Adrenal gland (tissue), 9 donors: ENCODE measurements at regions not wholly inside any gene's neighbourhood (a gene's known extent, or its start where the extent isn't known, plus 50 kb on each side); places are given as distances from the start of the nearest gene placed in this dataset.
"Not testable (repeated sequence)": the region's sequence is repeated elsewhere in the genome, so short reads cannot be mapped to it uniquely, and the experiment has no call there.

Experiments used
- DNase-seq, 7 donors: peaks; one replicate each; pipeline ENCODE4 v3.0.0-alpha.2; 2019 to 2020
- H3K27ac ChIP-seq, 5 donors: fragments of 200-600 bp; sonication (generic) in 4 of 5; 1 replicate in 3 of 5; 2 replicates in 2 of 5; pipeline versions ENCODE4 v1.5.1 to v1.8.0; 2016 to 2020; ENCODE audit warnings: mild to moderate bottlenecking in 1 of 5
- H3K27me3 ChIP-seq: fragments of 200-600 bp; 2 replicates; pipeline ENCODE4 v1.8.0; 2021
- H3K36me3 ChIP-seq, 2 donors: fragments of 200-600 bp; replicated peaks in 1 of 2; 1 replicate in 1 of 2; 2 replicates in 1 of 2; pipeline versions ENCODE4 v1.5.1 to v1.8.0; 2018 to 2022
- H3K4me1 ChIP-seq, 2 donors: fragments of 200-600 bp; replicated peaks in 1 of 2; 1 replicate in 1 of 2; 2 replicates in 1 of 2; pipeline versions ENCODE4 v1.5.1 to v1.8.0; 2018 to 2021
- H3K4me3 ChIP-seq, 4 donors: fragments of 200-600 bp; sonication (generic) in 3 of 4; one replicate each; pipeline ENCODE4 v1.5.1; 2016 to 2018
- H3K9me3 ChIP-seq, 3 donors: fragments of 200-600 bp; sonication (generic) in 1 of 3; replicated peaks in 1 of 3; 1 replicate in 2 of 3; 2 replicates in 1 of 3; pipeline versions ENCODE4 v1.5.1 to v1.8.0; 2016 to 2021
- CTCF ChIP-seq, 6 experiments: fragments of 450-650 bp in 4 of 6; fragments of 200-600 bp in 2 of 6; sonication (generic) in 1 of 6; IDR thresholded peaks; 1 replicate in 5 of 6; 2 replicates in 1 of 6; pipeline versions ENCODE4 v1.5.1 to v1.8.0; 2016 to 2021; ENCODE audit warnings: antibody characterized with exemption in 6 of 6, mild to moderate bottlenecking in 2 of 6, moderate library complexity in 1 of 6
- POLR2A ChIP-seq, 2 donors: fragments of 450-650 bp; IDR thresholded peaks; one replicate each; pipeline ENCODE4 v1.6.1; 2017; ENCODE audit warnings: antibody characterized with exemption in 2 of 2, mild to moderate bottlenecking in 2 of 2, moderate library complexity in 1 of 2
- WGBS, 4 donors: extraction: QIAGEN DNeasy Blood & Tissue Kit in 2 of 4; methylation state at CpG; one replicate each; pipeline versions ENCODE4 v1.1.5 to v1.1.7; 2013 to 2017; 5-methylcytosine and 5-hydroxymethylcytosine counted together
- intact Hi-C, 2 donors: fragments of 100-400 bp; cut with DNase I; formaldehyde crosslinking; loops; one replicate each; pipeline versions ENCODE4 v1.14.1 to v1.15.0; 2022 to 2023
- donor health status: healthy with polysubstance abuse.
- donor health status: Bipolar disorder and iron deficiency.
- donor health status: DM: yes; HTN: yes; CAD: no.
- donor health status: DM: no; HTN: no; CAD: no.
- donor health status: DM: no; HTN: no; CAD: no.

DNA sequence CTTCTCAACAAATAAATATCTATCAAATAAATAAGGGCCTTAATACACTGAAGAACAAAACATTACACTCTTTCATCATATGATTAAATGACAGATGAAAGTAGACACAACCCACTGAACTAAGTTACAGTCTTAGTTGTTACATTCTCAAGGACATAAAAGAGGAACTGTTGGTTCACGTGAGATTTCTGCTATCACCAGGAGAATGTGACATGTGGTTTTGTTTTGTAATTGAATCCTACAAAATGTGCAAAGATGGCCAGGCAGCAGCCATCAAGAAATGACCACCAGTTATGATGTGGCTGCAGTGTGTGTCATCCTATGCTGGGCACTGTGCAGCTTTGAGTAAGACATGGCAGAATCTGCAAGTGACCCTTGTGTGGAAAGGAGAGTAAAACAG lies 310.6 kb upstream of the PIK3C3 start:
- no peaks in the 10 kb centered on the region for H3K36me3 ChIP-seq
- TF ChIP-seq POLR2A (IDR thresholded peaks at IDR 0.05) (no peak), CTCF (IDR thresholded peaks at IDR 0.05) (no peak)
- H3K27ac ChIP-seq: no peak overlapping the region
- no peak for DNase-seq
- WGBS, 4 donors: 38 to 53% (median 45%) methylated on average over 1 of the region's 1 CpG
- no peaks in the 10 kb centered on the region for H3K27me3 ChIP-seq
- H3K4me3 ChIP-seq: no peak overlapping the region
- no peaks in the 10 kb centered on the region for H3K9me3 ChIP-seq
- no peaks in the 10 kb centered on the region for H3K4me1 ChIP-seq
- intact Hi-C loops: no loop called here

- intact Hi-C loops: no loop called here
- Histone ChIP-seq H3K36me3 (no peaks in the 10 kb centered on the region), H3K27ac (no peak overlapping the region), H3K9me3 (no peaks in the 10 kb centered on the region), H3K4me1 (no peaks in the 10 kb centered on the region), H3K4me3 (no peak overlapping the region), H3K27me3 (no peaks in the 10 kb centered on the region)
- TF ChIP-seq POLR2A (IDR thresholded peaks at IDR 0.05) (no peak), CTCF (IDR thresholded peaks at IDR 0.05) (no peak)
- WGBS, 4 donors: 70 to 80% (median 74%) methylated on average over 3 of the region's 3 CpGs
- DNase-seq: no peak
Observed at GRCh38 chr18:41643427-41643826, 311.6 kb upstream of the PIK3C3 start.

GRCh38 chr18:41642756-41643155 lies 312.3 kb upstream of the PIK3C3 start:
- intact Hi-C loops: no loop called here
- H3K9me3 ChIP-seq: no peaks in the 10 kb centered on the region
- no peak overlapping the region for H3K27ac ChIP-seq
- DNase-seq: no peak
- H3K27me3 ChIP-seq: no peaks in the 10 kb centered on the region
- WGBS, 4 donors: 45 to 68% (median 48%) methylated on average over 2 of the region's 2 CpGs
- no peaks in the 10 kb centered on the region for H3K4me1 ChIP-seq
- H3K36me3 ChIP-seq: no peaks in the 10 kb centered on the region
- no peak overlapping the region for H3K4me3 ChIP-seq
- TF ChIP-seq CTCF (IDR thresholded peaks at IDR 0.05): no peak
- no peak for TF ChIP-seq POLR2A (IDR thresholded peaks at IDR 0.05)

- H3K36me3 ChIP-seq: no peaks in the 10 kb centered on the region
- TF ChIP-seq POLR2A (IDR thresholded peaks at IDR 0.05): no peak
- no peak for TF ChIP-seq CTCF (IDR thresholded peaks at IDR 0.05)
- DNase-seq: no peak
- H3K27ac ChIP-seq: no peak overlapping the region
- H3K4me3 ChIP-seq: no peak overlapping the region
- intact Hi-C loops: no loop called here
- H3K9me3 ChIP-seq: no peaks in the 10 kb centered on the region
- H3K27me3 ChIP-seq: no peaks in the 10 kb centered on the region
- no peaks in the 10 kb centered on the region for H3K4me1 ChIP-seq
Observed at GRCh38 chr18:41639218-41639617, 315.8 kb upstream of the PIK3C3 start.

DNA sequence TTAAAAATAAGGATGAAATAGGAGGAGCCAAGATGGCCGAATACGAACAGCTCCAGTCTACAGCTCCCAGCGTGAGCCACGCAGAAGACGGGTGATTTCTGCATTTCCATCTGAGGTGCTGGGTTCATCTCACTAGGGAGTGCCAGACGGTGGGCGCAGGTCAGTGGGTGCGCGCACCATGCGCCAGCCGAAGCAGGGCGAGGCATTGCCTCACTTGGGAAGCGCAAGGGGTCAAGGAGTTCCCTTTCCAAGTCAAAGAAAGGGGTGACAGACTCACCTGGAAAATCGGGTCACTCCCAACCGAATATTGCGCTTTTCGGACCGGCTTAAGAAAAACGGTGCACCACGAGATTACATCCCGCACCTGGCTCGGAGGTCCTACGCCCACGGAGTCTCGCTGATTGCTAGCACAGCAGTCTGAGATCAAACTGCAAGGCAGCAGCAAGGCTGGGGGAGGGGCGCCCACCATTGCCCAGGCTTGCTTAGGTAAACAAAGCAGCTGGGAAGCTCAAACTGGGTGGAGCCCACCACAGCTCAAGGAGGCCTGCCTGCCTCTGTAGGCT lies 323.2 kb upstream of the PIK3C3 start:
- 83 to 88% (median 87%) methylated on average over 17 to 26 of the region's 26 CpGs for WGBS, 4 donors
- H3K9me3 ChIP-seq, H3K4me1 ChIP-seq, DNase-seq, H3K4me3 ChIP-seq, intact Hi-C loops, H3K36me3 ChIP-seq, H3K27ac ChIP-seq, H3K27me3 ChIP-seq: not testable (repeated sequence)
